ENCODE measurements at regions not wholly inside any gene's neighbourhood (a gene's known extent, or its start where the extent isn't known, plus 50 kb on each side); places are given as distances from the start of the nearest gene placed in this dataset.

- DNase-seq (ENCODE audit: low read depth in 2 of 2), result no peak
Measured at GRCh38 chr3:5304789-5305683, 117.5 kb downstream of the EDEM1 start.

DNA sequence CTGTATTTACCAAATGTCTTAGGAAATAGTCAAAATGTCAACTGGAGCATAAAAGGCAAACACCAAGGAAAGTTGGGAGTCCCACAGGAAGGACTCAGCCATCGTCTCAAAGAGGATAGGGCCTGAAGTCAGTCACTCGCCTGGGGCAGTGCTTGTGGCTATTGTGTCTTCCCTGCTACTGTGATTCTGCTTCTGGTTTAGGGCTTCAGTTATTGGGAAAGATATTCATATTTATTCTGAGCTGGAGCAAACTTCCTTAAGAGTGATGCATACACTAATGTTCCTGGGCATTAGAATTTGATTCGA is 118.1 kb downstream of the EDEM1 start:
- no peak for DNase-seq (ENCODE audit: low read depth in 2 of 2)

DNA sequence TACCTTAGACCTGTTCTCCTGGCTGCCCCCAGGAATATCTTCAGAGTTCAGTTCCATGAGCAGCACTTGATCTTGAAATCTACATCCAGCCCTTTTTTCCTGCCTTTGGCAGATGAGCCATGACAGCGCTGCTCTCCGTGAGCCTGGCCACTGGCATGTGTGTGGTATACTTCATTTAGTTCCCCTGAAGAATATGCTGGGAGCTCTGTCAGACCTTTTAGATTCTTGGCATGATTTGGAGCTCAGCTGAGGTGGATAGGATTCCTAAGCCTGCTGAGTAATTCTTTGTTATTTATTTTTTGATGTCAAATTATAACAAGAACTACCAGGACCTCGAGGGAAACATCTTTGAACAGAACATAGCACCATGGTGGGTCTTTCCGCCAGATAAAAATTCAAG is 121.7 kb downstream of the EDEM1 start:
- no peak for DNase-seq (ENCODE audit: low read depth in 2 of 2)

DNA sequence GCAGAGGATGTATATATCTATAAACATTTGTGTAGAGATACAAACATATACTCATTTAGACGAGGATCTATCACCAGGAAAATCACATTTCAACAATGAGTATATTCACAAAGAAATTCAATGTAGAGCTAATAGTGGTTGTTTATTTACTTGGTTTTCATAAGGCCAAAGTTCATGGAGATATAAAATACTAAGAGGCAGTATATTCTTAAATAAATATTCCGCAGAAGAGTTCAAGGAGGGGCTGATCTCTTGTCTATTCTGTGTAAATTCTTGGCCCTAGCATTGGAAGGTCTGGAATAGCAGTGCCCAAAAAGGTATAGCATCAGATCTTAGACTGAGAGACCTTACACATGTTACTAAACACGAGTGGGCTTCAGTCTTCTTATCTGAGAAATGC is 122.1 kb downstream of the EDEM1 start:
- DNase-seq (ENCODE audit: low read depth in 2 of 2), result no peak

GRCh38 chr3:5310509-5310908 is 123.0 kb downstream of the EDEM1 start:
- no peak for DNase-seq (ENCODE audit: low read depth in 2 of 2)

DNA sequence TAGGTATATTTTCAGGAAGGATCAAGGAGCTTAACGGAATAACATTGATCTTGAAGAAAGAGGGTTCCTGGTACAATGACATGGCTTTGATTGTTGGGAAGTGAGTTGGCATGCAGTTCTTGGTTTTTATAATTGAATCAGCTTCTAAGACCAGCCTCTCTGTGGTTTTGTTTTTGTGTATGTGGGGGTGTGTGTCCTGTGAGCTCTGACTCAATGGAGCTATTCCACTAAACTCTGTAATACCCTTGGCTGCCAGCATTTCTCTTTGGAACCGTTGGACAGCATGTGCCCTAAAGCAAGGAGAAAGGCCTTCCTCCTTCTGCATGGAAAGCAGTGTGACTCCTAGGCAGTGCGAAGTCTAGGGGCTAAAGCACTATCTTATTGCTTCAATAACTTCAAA is 124.8 kb downstream of the EDEM1 start:
- no peak for DNase-seq (ENCODE audit: low read depth in 2 of 2)

DNA sequence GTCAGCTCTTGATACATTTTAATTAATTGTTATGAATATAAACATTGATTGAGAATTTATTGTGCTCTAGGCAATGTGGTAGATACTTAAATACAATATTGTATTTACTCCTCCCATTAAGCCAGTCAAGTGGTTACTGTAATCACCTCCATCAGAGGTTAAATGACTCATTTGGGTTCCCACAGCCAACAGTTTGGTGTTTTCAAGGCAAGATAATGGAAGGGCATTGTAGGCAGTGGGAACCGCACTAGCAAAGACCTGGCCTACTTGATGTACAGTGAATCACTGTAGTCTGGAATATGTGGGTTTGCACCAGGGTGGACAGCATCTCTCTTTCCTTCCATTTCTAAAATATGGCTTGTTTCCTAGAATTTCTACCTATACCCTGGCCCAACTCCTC is 127.4 kb downstream of the EDEM1 start:
- no peak for DNase-seq (ENCODE audit: low read depth in 2 of 2)

DNA sequence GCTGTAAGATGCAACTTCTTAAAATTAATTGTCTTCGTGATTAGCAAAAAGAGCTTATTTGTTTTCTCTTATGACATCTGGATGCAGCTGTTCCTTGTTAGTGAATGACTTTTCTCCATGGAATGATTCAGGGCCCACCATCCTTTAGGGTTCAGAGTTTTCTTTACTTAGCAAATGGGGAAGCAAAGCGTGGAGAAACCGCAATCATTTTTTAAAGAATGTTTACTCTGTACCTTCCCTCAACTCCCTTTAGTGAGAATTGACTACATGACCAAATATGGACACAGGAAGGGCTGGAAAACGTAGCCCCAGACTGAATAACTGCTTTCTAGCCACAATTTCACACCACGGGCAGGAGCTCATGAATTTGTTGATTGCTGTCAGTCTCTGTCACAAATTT is 130.1 kb downstream of the EDEM1 start:
- no peak for DNase-seq (ENCODE audit: low read depth in 2 of 2)

DNA sequence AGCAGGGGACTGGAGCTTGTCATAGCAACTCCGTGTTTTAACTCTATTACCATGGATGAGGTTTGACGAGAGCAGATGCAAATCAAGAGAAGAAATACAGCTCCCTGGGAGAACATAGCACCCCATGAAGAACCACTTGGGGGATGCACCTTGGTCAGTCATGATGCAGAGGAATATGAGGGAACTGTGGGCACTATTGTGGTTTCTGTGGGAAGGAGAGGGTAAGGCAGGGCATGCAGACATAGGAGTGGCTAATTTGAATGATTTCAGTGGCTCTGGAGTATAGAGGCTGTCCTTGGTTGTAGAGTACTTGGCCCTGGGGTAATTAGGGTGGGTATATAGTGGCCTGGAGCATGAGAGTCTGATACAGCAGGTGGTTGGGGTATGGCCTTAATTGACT is 131.9 kb downstream of the EDEM1 start:
- no peak for DNase-seq (ENCODE audit: low read depth in 2 of 2)

GRCh38 chr3:5321666-5322340 is 134.3 kb downstream of the EDEM1 start:
- no peak for DNase-seq (ENCODE audit: low read depth in 2 of 2)

- no peak for DNase-seq (ENCODE audit: low read depth in 2 of 2)
Measured at GRCh38 chr3:5324780-5325179, 137.3 kb downstream of the EDEM1 start.

DNA sequence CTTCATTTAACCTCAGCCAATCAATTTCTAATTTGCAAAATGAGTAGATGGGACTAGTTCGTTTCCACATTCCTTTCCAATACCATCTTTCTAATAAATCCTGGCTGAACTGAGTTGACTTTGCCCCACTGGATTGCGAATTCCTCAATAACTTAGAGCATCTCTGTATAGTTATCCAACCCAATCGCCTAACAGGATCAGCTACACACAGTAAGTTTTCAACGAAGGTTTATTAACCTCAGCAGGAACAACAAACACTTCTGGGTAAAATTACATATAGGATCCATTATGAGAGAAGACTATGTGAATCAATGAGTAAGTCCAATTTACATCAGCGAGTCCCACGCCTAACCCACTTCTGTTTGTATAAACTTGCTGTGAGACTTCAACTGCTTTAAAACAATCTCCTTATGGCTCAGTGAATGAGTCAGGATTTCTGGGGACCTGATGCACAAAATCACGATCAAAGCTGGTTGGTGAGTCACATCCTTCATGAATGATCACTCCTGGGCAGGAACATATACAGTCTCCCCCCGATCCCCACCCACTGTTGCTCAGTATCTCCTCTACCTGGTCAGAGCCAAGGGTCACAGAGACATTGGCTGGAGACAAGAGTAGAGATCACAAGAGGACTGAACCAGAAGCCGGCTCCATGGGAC is 142.8 kb downstream of the EDEM1 start:
- no peak for DNase-seq (ENCODE audit: low read depth in 2 of 2)

- no peak for DNase-seq (ENCODE audit: low read depth in 2 of 2)
Measured at GRCh38 chr3:5331567-5332269, 144.2 kb downstream of the EDEM1 start.

DNA sequence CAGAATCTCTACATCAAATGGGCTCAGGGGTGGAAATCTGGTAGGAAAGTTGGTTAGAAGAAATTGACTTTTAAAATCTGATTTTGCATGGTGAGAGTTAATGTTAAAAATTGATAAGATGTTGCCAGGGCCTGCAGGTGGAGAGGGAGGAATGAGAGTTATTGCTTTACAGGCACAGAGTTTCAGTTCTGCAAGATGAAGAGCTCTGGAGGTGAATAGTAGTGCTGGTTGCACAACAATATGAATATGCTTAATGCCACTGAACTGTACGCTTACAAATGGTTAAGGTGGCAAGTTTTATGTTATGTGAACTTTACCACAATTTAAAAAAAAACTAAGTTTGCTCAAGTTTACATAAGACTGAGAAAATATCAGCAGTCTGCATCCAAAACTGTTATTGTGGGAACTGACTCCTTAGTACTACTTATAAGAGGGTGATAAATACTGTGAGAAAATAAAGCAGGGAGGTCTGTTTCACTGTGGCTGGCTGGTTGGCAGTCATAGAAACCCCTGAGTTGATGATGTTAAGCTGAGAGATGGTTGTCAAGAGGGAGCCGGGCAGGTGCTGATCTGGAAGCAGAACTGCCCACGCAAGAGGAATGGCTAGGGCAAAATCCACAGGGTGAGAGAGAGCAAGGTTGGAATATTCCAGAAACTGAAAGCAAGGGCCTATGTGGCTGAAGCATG is 144.9 kb downstream of the EDEM1 start:
- no peak for DNase-seq (ENCODE audit: low read depth in 2 of 2)

DNA sequence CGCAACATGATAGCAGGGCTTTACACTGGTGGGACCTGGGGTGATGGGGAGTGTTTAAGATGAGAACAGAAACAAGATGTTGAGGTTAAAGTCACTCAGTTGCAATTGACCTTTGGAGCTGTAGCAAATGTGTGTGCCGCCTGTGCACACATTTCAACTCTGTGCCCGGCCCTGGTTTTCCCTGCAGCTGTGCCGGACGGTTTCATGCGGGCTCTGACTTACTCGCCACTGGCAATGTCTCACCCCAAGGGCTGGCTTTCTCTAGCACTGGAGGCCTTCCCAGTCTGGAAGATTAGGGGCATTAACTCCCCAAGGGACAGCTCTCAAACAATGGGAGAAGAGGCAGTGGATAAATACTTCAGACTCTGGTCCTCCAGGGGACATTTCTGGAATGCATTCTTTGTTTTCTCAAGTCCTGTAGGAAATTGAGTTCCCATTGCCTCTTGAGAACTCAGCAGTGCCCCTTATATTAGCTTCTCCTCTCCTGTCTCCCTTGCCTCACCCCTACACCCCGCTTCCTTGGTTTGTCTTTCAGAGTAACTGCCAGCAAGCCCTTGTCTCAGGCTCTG is 152.5 kb downstream of the EDEM1 start:
- DNase-seq (ENCODE audit: low read depth in 2 of 2), result no peak

- DNase-seq (ENCODE audit: low read depth in 2 of 2), result no peak
Measured at GRCh38 chr3:5341610-5342009, 154.1 kb downstream of the EDEM1 start.

DNA sequence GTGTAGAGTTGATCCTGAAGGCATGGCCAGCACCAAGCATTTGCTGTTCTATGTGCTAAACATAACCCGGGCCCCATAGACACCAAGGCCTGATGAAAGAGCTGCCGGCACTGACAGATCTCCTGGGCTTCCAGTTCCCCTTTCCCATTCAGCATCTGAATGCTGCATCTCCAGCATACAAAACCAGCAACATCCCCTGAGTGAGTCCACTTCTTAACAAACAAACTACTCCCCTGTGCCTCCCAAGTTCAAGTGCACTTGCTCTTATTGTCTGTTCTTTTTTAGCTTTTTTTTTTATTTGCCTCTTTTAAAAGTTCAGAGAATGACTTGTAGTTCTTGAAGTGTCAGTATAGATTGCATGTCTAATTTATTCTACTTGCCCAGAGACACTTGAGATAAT is 156.0 kb downstream of the EDEM1 start:
- DNase-seq (ENCODE audit: low read depth in 2 of 2), result no peak

- DNase-seq (ENCODE audit: low read depth in 2 of 2), result no peak
Measured at GRCh38 chr3:5344707-5345106, 157.2 kb downstream of the EDEM1 start.

GRCh38 chr3:5347486-5347885 is 160.0 kb downstream of the EDEM1 start:
- DNase-seq (ENCODE audit: low read depth in 2 of 2), result no peak

DNA sequence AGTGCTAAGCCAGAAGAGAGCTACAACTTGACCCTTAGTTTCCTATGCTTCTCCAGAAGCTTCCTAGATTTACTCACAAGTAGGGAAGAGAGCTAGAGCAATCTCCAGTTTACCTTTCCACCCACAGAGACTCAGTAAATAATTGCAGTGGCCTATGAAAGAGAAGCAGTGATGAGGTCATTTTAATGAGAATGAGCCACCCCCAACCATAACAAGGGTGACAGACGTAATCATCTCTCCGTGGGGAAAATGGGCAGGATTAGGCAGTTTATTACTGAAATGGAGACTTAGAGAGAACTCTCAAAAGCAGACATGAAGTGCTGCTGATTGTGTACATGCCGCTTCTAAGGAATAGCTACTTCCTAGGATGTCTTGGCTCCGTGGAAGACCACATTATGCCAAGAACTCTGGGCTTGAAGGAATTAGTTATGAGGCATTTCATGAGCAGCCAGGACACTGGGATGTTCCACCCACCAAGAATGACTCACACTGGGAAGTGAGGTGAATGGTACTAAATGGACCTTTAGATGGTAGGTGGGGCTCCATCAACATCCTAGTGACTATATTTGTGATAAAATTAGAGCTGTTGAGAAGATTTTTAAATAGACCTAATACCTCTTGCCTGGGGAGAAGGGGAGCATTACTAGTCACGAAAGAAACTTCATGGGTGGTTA is 160.9 kb downstream of the EDEM1 start:
- no peak for DNase-seq (ENCODE audit: low read depth in 2 of 2)

- no peak for DNase-seq (ENCODE audit: low read depth in 2 of 2)
Measured at GRCh38 chr3:5349343-5349742, 161.8 kb downstream of the EDEM1 start.

All from stimulated activated CD8-positive, alpha-beta memory T cell treated with anti-CD3 and anti-CD28 coated beads, Interleukin-7, amount 100 ng/mL, for 1 hour (primary cell).